GM10248 (cell line): ENCODE measurements at regions not wholly inside any gene's neighbourhood (a gene's known extent, or its start where the extent isn't known, plus 50 kb on each side); places are given as distances from the start of the nearest gene placed in this dataset.

Source experiments
- CTCF ChIA-PET: fragments of 300-600 bp; sonication (Branson Sonifier 250); formaldehyde crosslinking; extraction: SDS; loops from one replicate; lab custom pipeline; 2021; ENCODE audit warnings: antibody characterized with exemption; lab: Yijun Ruan, JAX
- POLR2A ChIA-PET: fragments of 350-650 bp; sonication (Branson Sonifier 250); formaldehyde crosslinking; extraction: SDS; loops from one replicate; lab custom pipeline; 2020; ENCODE audit warnings: antibody characterized with exemption; lab: Yijun Ruan, JAX
- DNase-seq: peaks from one replicate; pipeline ENCODE4 v3.0.0; 2012; ENCODE audit errors: extremely low spot score
- CTCF ChIP-seq: IDR thresholded peaks from 2 replicates; pipeline ENCODE4 v1.5.1; 2012; ENCODE audit warnings: mild to moderate bottlenecking, low read depth; ENCODE audit errors: extremely low read depth, missing control alignments, control extremely low read depth

- TF ChIP-seq CTCF = no peak
- no peak for DNase-seq
- ChIA-PET CTCF (interaction anchor here (0.8 kb wide), 1 partner anchor 16 kb away, joined by 4 read pairs; no protein-coding TSS in a partner anchor), POLR2A (no interaction called here)
These were observed 341.8 kb upstream of the GULP1 start for GRCh38 chr2:187949859-187950258.

- TF ChIP-seq CTCF = no peak
- DNase-seq = no peak
- ChIA-PET CTCF (interaction anchor here (1.2 kb wide), 1 partner anchor 8 kb away, joined by 3 read pairs; no protein-coding TSS in a partner anchor), POLR2A (no interaction called here)
These were observed 340.0 kb upstream of the GULP1 start for GRCh38 chr2:187951470-187952218.

GRCh38 chr2:187956906-187957534 lies 334.7 kb upstream of the GULP1 start:
- ChIA-PET POLR2A (no interaction called here), CTCF (no interaction called here)
- TF ChIP-seq CTCF = no peak
- no peak for DNase-seq

- POLR2A ChIA-PET = no interaction called here
- CTCF ChIA-PET = no interaction called here
- no peak for TF ChIP-seq CTCF
- no peak for DNase-seq
These were observed 331.9 kb upstream of the GULP1 start for GRCh38 chr2:187959821-187960220.

GRCh38 chr2:187962538-187962937 lies 329.1 kb upstream of the GULP1 start:
- POLR2A ChIA-PET = no interaction called here
- CTCF ChIA-PET = interaction anchor here (1.4 to 1.5 kb wide), 2 partner anchors 12 to 17 kb away, joined by 3 read pairs; no protein-coding TSS in a partner anchor
- DNase-seq = no peak
- no peak for TF ChIP-seq CTCF

- CTCF ChIA-PET = interaction anchor here (1.2 to 1.4 kb wide), 2 partner anchors 10 to 30 kb away, joined by 3 read pairs; no protein-coding TSS in a partner anchor
- POLR2A ChIA-PET = no interaction called here
- TF ChIP-seq CTCF = no peak
- no peak for DNase-seq
These were observed 326.9 kb upstream of the GULP1 start for GRCh38 chr2:187964746-187965145.
